ENCODE measurements at regions not wholly inside any gene's neighbourhood (a gene's known extent, or its start where the extent isn't known, plus 50 kb on each side); places are given as distances from the start of the nearest gene placed in this dataset.

DNA sequence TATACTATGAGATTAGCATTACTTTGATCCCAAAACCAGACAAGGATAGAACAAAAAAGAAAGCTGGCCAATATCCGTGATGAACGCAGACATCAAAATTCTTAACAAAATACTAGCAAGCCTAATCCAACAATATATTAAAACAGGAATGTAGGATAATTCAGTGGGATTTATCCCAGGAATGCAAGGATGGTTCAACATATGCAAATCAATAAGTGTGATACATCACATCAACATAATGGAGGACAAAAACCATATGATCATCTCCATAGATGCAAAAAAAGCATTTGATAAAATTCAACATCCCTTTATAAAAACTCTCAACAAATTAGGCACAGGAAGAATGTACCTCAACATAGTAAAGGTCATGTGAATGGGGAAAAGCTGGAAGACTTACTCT lies 158.5 kb downstream of the KCNE4 start:
- H3K27ac Mint-ChIP-seq, result no peak overlapping the region

DNA sequence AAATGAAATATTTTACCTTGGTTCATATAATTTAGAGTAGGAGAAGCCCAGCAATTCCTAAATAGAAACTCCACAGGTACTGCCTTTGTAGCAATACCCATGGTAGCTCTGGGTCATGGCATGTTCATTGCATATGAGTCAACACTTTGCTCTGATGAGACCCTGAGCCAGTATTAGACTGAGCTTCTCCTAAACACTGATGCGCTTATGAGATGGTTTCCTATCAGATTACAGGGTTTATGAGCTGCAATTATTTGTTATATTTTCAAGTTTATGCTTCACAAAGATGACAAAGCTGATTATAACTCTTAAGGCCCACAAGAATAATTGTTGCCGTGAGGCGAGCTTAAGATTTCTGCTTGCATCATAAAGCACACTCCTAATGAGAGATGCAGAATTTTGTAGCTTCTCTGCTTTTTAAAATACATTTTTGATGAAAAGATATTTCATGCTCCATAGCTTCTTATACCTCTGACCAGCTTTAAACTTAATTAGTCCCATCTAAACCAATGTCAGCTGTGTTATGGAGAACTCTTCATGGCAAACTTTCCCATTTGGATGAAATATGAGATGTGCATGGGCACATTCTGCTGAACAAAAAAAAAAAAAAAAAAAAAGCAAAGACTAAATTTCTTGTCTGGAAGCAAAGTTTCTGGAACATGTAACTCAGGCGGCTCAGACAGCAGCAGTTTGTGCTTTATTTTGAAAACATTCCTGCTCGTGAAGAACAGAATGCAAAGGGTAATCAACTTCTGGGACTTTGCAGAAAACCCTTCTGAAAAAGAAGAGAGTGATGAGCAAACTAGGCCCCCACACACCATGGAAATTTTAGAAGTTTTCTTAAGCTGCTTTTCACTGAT lies 162.6 kb downstream of the KCNE4 start:
- H3K4me3 Mint-ChIP-seq, result no peak overlapping the region
- ATAC-seq (ENCODE audit: poor library complexity), result no peak
- no peak overlapping the region for H3K4me3 ChIP-seq (ENCODE audit: low read length)
- TF ChIP-seq, protein P1, sequence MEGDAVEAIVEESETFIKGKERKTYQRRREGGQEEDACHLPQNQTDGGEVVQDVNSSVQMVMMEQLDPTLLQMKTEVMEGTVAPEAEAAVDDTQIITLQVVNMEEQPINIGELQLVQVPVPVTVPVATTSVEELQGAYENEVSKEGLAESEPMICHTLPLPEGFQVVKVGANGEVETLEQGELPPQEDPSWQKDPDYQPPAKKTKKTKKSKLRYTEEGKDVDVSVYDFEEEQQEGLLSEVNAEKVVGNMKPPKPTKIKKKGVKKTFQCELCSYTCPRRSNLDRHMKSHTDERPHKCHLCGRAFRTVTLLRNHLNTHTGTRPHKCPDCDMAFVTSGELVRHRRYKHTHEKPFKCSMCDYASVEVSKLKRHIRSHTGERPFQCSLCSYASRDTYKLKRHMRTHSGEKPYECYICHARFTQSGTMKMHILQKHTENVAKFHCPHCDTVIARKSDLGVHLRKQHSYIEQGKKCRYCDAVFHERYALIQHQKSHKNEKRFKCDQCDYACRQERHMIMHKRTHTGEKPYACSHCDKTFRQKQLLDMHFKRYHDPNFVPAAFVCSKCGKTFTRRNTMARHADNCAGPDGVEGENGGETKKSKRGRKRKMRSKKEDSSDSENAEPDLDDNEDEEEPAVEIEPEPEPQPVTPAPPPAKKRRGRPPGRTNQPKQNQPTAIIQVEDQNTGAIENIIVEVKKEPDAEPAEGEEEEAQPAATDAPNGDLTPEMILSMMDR (IDR thresholded peaks at IDR 0.05), result no peak
- H3K36me3 ChIP-seq (ENCODE audit: insufficient read depth, low read length), result no peaks in the 10 kb centered on the region
- H3K4me1 Mint-ChIP-seq (ENCODE audit: low read depth), result no peaks in the 10 kb centered on the region
- H3K27ac ChIP-seq (ENCODE audit: low read depth in 1 of 2, low read length in 2 of 2), result no peak overlapping the region
- peaks cover 0 to 5% of the 10 kb centered on the region in 2 experiments for H3K9me3 ChIP-seq (ENCODE audit: control insufficient read depth in 1 of 2, insufficient read depth in 1 of 2, low read length in 2 of 2)
- intact Hi-C loops (cut with DNase I, micrococcal nuclease), result no loop called here
- CTCF ChIA-PET, result interaction anchor here (0.6 kb wide), 1 partner anchor 1936 kb away, joined by 4 read pairs; no protein-coding TSS in a partner anchor
- no peaks in the 10 kb centered on the region for H3K4me1 ChIP-seq (ENCODE audit: insufficient read depth, low read length)
- POLR2A ChIA-PET, result no interaction called here
- no peaks in the 10 kb centered on the region for H3K36me3 Mint-ChIP-seq (ENCODE audit: low read depth)
- H3K27me3 Mint-ChIP-seq, result no peaks in the 10 kb centered on the region
- peaks cover 10% of the 10 kb centered on the region for H3K9me3 Mint-ChIP-seq
- no peaks in the 10 kb centered on the region for H3K27me3 ChIP-seq (ENCODE audit: control insufficient read depth in 1 of 2, insufficient read depth in 2 of 2, low read length in 2 of 2)
- no peak for DNase-seq
- H3K27ac Mint-ChIP-seq, result no peak overlapping the region

More for the DNA sequence above, 158.5 kb downstream of the KCNE4 start:
- Histone ChIP-seq H3K27ac (ENCODE audit: low read depth in 1 of 2, low read length in 2 of 2) (no peak overlapping the region), H3K9me3 (ENCODE audit: control insufficient read depth in 1 of 2, insufficient read depth in 1 of 2, low read length in 2 of 2) (peaks cover 9 to 11% of the 10 kb centered on the region in 2 experiments), H3K4me1 (ENCODE audit: insufficient read depth, low read length) (no peaks in the 10 kb centered on the region), H3K36me3 (ENCODE audit: insufficient read depth, low read length) (no peaks in the 10 kb centered on the region), H3K27me3 (ENCODE audit: control insufficient read depth in 1 of 2, insufficient read depth in 2 of 2, low read length in 2 of 2) (no peaks in the 10 kb centered on the region), H3K4me3 (ENCODE audit: low read length) (no peak overlapping the region)
- DNase-seq (no peak), ATAC-seq (ENCODE audit: poor library complexity) (no peak)
- intact Hi-C loops (cut with DNase I, micrococcal nuclease), result no loop called here
- ChIA-PET CTCF (no interaction called here), POLR2A (no interaction called here)
- H3K27me3 Mint-ChIP-seq, result no peaks in the 10 kb centered on the region
- no peaks in the 10 kb centered on the region for H3K36me3 Mint-ChIP-seq (ENCODE audit: low read depth)
- TF ChIP-seq, protein P1 (IDR thresholded peaks at IDR 0.05), result no peak
- H3K4me3 Mint-ChIP-seq, result no peak overlapping the region
- no peaks in the 10 kb centered on the region for H3K4me1 Mint-ChIP-seq (ENCODE audit: low read depth)
- H3K9me3 Mint-ChIP-seq, result peaks cover 19% of the 10 kb centered on the region

DNA sequence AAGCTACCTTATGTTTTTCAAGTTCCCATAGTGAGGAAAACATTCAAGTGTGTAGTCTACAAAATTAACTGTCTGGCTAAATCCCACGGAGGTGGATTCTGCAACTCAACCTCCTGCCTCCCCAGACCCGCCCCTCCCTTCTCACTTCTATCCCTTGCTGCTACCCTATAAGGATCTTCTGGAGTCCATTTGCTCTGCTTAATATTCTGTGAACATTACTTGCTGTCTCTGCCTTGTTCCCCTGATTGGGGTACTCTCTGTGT lies 163.2 kb downstream of the KCNE4 start:
- DNase-seq (no peak), ATAC-seq (ENCODE audit: poor library complexity) (no peak)
- TF ChIP-seq, protein P1 (IDR thresholded peaks at IDR 0.05), result no peak
- Mint-ChIP-seq H3K4me1 (ENCODE audit: low read depth) (no peaks in the 10 kb centered on the region), H3K9me3 (peaks cover 9% of the 10 kb centered on the region), H3K36me3 (ENCODE audit: low read depth) (no peaks in the 10 kb centered on the region), H3K27me3 (no peaks in the 10 kb centered on the region), H3K27ac (no peak overlapping the region), H3K4me3 (no peak overlapping the region)
- no peak overlapping the region for H3K4me3 ChIP-seq (ENCODE audit: low read length)
- ChIA-PET POLR2A (no interaction called here), CTCF (interaction anchor here (0.6 kb wide), 1 partner anchor 1935 kb away, joined by 4 read pairs; no protein-coding TSS in a partner anchor)
- H3K4me1 ChIP-seq (ENCODE audit: insufficient read depth, low read length), result no peaks in the 10 kb centered on the region
- no peaks in the 10 kb centered on the region for H3K27me3 ChIP-seq (ENCODE audit: control insufficient read depth in 1 of 2, insufficient read depth in 2 of 2, low read length in 2 of 2)
- peaks cover 0 to 4% of the 10 kb centered on the region in 2 experiments for H3K9me3 ChIP-seq (ENCODE audit: control insufficient read depth in 1 of 2, insufficient read depth in 1 of 2, low read length in 2 of 2)
- H3K27ac ChIP-seq (ENCODE audit: low read depth in 1 of 2, low read length in 2 of 2), result no peak overlapping the region
- H3K36me3 ChIP-seq (ENCODE audit: insufficient read depth, low read length), result no peaks in the 10 kb centered on the region
- intact Hi-C loops (cut with DNase I, micrococcal nuclease), result no loop called here

Data from CD4-positive, alpha-beta T cell (primary cell).